GM19438 (cell line): ENCODE measurements at regions not wholly inside any gene's neighbourhood (a gene's known extent, or its start where the extent isn't known, plus 50 kb on each side); places are given as distances from the start of the nearest gene placed in this dataset.

Source experiments
- ATAC-seq: cut with Tn5 transposase; IDR thresholded peaks from one replicate; pipeline ENCODE4 v1.9.1; 2021; ENCODE audit warnings: low read depth; ENCODE audit not compliant: unreplicated experiment

DNA sequence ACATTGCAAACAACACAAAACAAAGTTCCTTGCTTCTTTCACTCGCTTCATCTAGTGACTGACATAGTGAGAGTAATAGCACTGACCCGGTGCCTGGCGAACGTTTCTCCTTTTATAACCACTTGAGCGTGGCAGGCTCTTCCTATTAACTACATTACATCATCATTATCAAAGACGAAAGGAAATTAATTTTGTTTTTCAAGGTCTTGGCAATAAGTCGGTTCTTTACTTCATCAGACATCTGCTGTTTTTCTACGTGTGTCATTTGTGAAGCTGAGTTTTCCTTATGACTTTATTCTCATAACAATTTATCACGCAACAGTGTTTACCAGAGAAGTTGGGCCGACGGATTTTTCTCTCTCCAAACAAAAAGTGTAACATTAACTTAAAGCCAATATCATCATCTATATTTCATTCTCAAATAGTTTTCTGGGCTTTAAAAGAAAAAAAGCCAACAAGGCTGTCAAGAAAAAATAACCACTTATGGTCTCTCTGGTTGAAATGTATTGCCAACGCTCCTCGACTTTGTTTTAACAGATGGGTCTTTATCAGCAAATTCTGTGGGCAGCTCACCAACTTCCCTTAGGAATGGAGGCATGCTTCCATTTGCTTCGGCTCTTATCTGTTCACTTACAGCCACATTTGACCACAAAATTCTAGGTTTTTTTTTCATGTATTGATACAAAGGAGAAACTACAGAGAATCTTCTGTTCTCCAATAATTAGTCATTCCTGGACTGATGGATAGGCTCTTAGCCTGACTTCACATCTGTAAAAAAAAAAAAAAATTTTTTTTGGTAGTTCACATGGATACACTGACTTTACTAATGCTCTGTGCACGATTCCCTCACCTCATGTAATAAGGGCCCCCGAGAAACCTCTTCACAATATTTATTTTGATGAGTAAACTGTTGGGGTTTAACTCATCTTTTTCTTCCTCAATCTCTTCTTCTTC lies 97.1 kb upstream of the CDKN3 start:
- no peak for ATAC-seq

- no peak for ATAC-seq
Observed at GRCh38 chr14:54300881-54301280, 95.9 kb upstream of the CDKN3 start.

DNA sequence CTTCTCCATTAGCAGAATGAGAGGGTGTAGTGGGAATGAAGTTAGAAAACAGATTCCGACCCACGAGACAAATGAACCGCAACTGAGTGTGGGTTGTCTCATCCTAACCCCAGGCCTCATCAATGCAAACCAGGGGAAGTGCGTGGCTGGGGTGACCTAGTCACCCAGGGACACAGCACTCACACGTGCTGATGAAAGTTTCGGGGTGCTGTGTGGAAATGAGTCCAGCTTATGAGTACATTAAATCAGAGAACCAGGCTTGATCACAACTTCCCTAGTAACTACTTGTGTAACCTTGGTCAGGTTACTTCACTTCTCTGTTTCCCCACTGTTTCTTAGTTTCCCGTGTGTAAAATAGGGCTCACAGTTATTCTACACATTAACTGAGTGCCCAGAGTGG lies 95.4 kb upstream of the CDKN3 start:
- no peak for ATAC-seq

DNA sequence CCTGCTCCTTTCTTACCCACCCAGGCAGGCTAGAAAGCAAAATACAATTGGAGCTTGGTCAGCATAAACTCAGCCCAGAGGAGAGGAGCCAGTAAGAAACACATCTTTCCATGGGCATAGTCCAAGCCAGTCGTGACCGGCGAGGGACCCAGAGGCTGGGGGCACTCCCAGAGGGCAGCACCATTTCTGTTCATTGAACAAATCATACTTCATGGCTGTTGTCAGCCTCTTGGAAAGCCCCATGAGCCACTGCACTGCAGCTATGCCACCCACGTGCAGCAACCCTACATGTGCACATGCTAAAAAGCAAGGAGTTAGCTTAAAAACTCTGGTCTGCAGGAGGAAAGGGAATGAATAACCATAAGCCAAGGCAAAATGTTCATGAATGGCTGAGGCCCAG lies 90.0 kb upstream of the CDKN3 start:
- ATAC-seq: no peak

- no peak for ATAC-seq
Observed at GRCh38 chr14:54309615-54310014, 87.2 kb upstream of the CDKN3 start.

DNA sequence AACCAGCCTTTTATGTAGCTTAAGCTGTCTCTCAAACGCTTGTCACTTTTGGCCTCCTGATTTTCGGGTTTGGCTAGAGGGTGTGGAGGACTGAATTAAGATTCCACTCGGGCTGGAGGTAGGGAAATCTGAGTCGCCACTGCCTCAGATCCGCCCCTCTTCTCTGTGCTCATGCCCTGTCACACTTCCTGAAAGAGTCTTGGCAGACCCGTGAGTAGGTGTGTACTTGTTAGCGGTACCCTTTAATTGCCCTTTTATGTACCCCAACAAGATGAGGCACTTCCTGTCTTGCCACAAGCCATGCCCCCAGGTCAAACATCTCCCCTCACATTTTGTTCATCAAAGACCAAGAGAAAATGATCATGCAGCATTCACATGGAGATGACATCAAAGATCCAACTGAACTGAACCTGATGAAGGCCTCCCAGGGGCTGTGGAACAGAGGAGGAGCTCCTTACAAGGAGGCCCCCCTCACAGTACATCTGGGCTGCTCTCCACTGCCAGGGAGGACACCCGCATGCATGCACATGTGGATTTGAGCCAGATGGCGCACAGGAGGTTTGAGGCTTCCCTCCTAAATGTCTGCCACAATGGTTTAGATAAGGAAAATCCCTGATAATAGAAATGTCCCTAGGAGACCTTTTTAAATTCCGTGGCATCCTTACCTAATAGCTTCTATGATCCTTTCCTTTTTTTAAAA lies 86.5 kb upstream of the CDKN3 start:
- ATAC-seq: no peak

DNA sequence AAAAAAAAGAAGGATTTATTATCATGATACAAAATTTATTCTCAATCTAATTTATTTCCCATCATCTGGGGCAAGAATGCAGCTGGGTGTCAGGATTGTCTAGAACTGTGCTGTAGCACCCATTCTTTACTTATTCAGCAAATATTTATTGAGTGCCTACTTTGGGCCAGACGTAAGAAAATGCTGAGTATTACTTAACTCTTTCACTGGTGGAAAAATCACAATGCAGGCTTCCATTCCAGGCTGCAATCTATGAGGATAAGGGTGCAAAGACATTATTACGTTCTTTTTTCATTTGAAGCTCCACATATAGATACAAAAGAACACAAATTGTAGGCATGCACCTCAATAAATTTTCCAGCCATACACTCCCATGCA lies 86.0 kb upstream of the CDKN3 start:
- ATAC-seq: no peak

GRCh38 chr14:54312166-54312801 lies 84.5 kb upstream of the CDKN3 start:
- ATAC-seq: no peak

- ATAC-seq: no peak
Observed at GRCh38 chr14:54314365-54315104, 82.3 kb upstream of the CDKN3 start.

DNA sequence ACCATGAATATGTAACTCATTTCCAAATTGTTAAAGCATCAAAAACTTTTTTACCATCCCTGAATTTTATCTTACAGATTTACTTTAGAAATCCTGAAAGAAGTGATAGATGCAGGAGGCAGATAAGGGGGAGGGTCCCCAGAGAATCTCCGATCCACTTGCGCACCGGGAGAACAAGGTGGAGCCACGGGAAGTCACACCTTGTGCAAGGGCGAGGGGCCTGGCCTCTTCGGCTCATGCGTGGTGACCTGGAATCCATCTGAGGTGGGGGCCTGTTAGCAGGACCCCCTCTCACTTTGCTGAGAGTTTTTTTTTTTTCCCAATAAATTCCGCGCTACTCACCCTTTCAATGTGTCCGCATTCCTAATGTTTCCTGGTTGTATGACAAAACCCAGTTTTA lies 80.2 kb upstream of the CDKN3 start:
- no peak for ATAC-seq

- no peak for ATAC-seq
Observed at GRCh38 chr14:54317391-54317790, 79.4 kb upstream of the CDKN3 start.

GRCh38 chr14:54322246-54322645 lies 74.6 kb upstream of the CDKN3 start:
- no peak for ATAC-seq

DNA sequence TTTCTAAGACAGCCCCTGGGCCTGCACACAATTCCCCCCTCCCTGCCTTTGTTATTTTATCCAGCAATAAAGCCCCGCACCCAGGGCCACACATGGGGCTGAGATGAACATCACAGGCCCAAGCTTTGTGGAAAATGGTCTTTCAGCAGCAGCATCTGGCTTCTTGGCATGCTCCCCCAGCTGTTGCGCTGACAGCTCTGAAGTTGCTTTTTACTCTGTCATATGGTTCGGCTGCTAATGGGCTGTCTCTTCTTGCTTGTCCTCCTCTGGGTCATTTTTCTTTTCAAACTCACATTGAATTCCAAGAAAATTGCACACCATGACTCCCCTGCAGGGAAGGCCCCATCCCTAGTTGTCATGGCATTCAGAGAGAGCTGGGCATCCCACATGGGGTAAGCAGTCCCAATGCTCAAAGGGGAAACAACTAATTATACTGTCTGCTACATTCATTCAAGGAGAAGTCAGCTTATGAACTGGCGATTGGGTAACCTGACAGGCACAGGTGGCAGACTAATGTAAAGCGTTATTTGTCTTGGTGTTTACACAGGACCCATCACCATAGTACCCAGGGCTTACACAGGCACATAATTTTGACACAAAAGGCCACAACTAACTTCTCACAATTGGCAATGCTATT lies 74.0 kb upstream of the CDKN3 start:
- no peak for ATAC-seq

GRCh38 chr14:54325766-54326165 lies 71.0 kb upstream of the CDKN3 start:
- ATAC-seq: no peak

DNA sequence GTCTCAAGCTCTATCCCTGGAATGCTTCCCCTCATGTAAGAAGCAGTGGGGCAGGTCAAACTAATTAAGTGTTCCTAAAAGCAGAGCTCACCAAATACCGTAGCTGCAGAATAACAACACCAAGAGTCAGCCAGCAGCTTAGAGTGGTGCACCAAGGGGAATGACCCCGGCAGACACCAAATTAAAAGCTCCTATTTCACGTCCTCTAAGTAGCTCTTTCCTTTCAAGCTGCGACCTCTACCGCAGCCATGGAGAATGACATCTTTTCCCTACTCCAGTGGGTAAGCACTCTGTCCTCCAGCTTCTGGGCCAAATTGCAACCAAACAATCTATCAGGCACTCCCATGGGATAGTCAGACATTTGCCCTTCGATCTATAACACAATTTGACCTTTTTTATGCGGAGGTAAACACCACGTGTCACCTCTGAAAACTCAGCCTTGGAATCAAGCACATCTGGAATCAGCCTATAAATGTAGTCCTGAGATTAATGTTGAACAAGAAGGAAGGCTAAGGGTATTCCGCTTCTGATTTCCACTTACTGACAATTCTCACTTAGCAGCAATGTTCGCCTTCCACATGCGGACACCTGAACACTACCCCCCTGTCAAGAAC lies 67.6 kb upstream of the CDKN3 start:
- no peak for ATAC-seq

GRCh38 chr14:54330876-54331275 lies 65.9 kb upstream of the CDKN3 start:
- ATAC-seq: no peak

GRCh38 chr14:54331516-54331915 lies 65.3 kb upstream of the CDKN3 start:
- ATAC-seq: no peak

- no peak for ATAC-seq
Observed at GRCh38 chr14:54332490-54332889, 64.3 kb upstream of the CDKN3 start.

DNA sequence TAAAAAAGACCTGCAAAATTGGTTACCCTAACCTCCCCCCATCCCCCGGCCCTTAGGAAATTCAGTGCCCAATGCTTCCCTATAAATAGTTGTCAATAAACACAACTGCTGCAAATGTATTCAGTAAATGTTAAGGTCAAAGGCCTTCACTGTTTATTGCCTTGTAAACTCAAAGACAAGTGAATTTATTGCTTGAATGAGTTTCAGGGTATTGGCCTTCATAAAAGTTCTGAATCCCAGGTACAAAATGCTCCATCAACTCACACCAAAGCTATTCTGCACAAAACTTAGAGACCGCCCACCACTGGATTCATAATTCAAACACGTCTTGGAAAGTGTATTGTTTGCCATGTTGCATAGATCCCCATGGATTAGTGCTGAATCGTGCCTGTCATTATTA lies 63.3 kb upstream of the CDKN3 start:
- ATAC-seq: no peak

DNA sequence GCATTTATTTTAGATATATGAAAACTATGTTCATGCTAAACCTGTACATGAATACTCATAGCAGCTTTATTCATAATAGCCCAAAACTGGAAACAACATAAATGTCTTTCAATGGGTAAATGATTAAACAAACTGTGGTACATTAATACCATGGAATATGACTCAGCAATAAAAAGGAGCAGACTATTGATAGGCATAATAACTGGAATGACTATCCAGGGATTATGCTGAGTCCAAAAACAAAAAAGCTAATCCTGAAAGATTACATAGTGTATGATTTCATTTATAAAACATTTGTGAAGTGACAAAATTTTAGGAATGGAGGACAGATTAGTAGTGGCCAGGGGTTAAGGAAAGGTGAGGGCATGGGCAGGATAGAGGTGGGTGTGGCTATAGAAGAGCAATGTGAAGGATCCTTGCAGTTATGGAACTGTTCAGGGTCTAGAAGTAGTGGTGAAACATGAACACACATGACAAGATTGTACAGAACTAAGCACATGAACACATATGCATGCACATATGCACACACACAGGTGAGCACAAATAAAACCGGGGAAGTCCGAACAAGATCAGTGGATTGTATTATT lies 61.1 kb upstream of the CDKN3 start:
- no peak for ATAC-seq
